Right lobe of liver (tissue), 4 donors: ENCODE measurements at regions not wholly inside any gene's neighbourhood (a gene's known extent, or its start where the extent isn't known, plus 50 kb on each side); places are given as distances from the start of the nearest gene placed in this dataset.

Source experiments
- POLR2A ChIP-seq: fragments of 450-650 bp; IDR thresholded peaks from one replicate; pipeline ENCODE4 v1.6.1; 2017; ENCODE audit warnings: antibody characterized with exemption, mild to moderate bottlenecking
- TF ChIP-seq, protein P1 (sequence below), 4 donors: fragments of 200-600 bp in 3 of 4; fragments of 450-650 bp in 1 of 4; IDR thresholded peaks; one replicate each; pipeline versions ENCODE4 v1.5.1 to v1.8.0; 2016 to 2022; ENCODE audit warnings: antibody characterized with exemption in 4 of 4, mild to moderate bottlenecking in 2 of 4
- donor health status: DM: no; HTN: no; CAD: no.
- donor health status: DM: no; HTN: no; CAD: no.
- donor health status: DM: no; HTN: yes; CAD: no.

DNA sequence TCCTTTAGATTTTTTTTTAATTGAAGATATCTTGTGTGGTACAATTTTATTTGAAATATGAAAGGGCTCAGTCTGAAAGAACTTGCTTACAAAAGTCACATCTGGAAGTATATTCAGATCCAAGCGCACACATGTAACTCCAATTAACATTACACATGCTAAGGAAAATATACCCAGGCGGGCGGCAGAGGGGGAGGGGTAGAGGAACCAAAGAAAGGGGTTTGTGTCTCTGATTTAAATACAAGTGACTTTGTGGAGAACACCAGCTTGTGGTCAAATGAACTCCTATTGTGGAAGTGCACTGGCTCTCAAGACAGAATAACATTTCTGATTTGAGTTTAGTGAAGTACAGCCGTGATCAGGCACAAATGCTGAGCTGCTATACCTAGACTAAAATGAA, 280.2 kb upstream of the SOX11 start:
- TF ChIP-seq, protein P1, sequence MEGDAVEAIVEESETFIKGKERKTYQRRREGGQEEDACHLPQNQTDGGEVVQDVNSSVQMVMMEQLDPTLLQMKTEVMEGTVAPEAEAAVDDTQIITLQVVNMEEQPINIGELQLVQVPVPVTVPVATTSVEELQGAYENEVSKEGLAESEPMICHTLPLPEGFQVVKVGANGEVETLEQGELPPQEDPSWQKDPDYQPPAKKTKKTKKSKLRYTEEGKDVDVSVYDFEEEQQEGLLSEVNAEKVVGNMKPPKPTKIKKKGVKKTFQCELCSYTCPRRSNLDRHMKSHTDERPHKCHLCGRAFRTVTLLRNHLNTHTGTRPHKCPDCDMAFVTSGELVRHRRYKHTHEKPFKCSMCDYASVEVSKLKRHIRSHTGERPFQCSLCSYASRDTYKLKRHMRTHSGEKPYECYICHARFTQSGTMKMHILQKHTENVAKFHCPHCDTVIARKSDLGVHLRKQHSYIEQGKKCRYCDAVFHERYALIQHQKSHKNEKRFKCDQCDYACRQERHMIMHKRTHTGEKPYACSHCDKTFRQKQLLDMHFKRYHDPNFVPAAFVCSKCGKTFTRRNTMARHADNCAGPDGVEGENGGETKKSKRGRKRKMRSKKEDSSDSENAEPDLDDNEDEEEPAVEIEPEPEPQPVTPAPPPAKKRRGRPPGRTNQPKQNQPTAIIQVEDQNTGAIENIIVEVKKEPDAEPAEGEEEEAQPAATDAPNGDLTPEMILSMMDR (IDR thresholded peaks at IDR 0.05) = no peak
- TF ChIP-seq POLR2A = no peak
